ENCODE measurements at regions not wholly inside any gene's neighbourhood (a gene's known extent, or its start where the extent isn't known, plus 50 kb on each side); places are given as distances from the start of the nearest gene placed in this dataset.

- Histone ChIP-seq H3K36me3 (ENCODE audit: insufficient read depth, low read length) (no peaks in the 10 kb centered on the region), H3K27ac (ENCODE audit: low read length) (no peak overlapping the region), H3K9me2 (replicated peaks; ENCODE audit: insufficient read depth, low read length) (no peaks in the 10 kb centered on the region), H3K4me2 (ENCODE audit: low read depth, low read length, poor library complexity, severe bottlenecking) (no peak overlapping the region), H3K79me2 (ENCODE audit: low read length) (no peaks in the 10 kb centered on the region), H2AFZ (ENCODE audit: low read length) (no peak overlapping the region), H3K27me3 (ENCODE audit: low read length) (no peaks in the 10 kb centered on the region), H3K4me3 (ENCODE audit: low read length) (no peak overlapping the region), H4K20me1 (ENCODE audit: insufficient read depth, low read depth, low read length) (no peaks in the 10 kb centered on the region), H3K4me1 (ENCODE audit: low read length) (no peaks in the 10 kb centered on the region), H3K9me3 (ENCODE audit: low read length) (peaks cover 29% of the 10 kb centered on the region), H3K9ac (ENCODE audit: low read length) (no peak overlapping the region)
- no peak for DNase-seq
Observed at GRCh38 chr15:96771035-96771434, 440.5 kb downstream of the NR2F2 start.

GRCh38 chr15:96774216-96774615 lies 443.7 kb downstream of the NR2F2 start:
- Histone ChIP-seq H2AFZ (ENCODE audit: low read length) (no peak overlapping the region), H3K27me3 (ENCODE audit: low read length) (no peaks in the 10 kb centered on the region), H3K9me2 (replicated peaks; ENCODE audit: insufficient read depth, low read length) (no peaks in the 10 kb centered on the region), H4K20me1 (ENCODE audit: insufficient read depth, low read depth, low read length) (no peaks in the 10 kb centered on the region), H3K9me3 (ENCODE audit: low read length) (peaks cover 24% of the 10 kb centered on the region), H3K4me3 (ENCODE audit: low read length) (no peak overlapping the region), H3K4me2 (ENCODE audit: low read depth, low read length, poor library complexity, severe bottlenecking) (no peak overlapping the region), H3K27ac (ENCODE audit: low read length) (no peak overlapping the region), H3K79me2 (ENCODE audit: low read length) (no peaks in the 10 kb centered on the region), H3K9ac (ENCODE audit: low read length) (no peak overlapping the region), H3K36me3 (ENCODE audit: insufficient read depth, low read length) (no peaks in the 10 kb centered on the region), H3K4me1 (ENCODE audit: low read length) (no peaks in the 10 kb centered on the region)
- no peak for DNase-seq

DNA sequence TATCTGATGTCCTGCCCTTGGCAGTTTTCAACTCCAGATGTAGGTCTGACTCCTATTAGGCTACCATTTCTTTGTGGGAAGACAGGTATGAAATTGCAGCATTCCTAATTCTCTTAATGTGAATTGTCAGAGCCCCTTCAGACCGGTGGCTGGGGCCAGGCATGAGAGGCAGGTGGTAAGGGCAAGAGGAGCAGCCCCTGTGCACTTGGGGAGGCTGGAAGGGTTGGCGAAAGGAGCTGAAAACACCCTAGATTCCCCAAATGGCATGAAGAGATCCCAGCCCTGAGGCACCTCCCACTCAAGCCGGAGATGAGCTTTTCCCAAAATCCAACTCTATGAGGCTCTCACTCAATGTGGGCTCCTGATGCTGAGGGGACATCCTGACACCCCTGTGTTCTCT lies 453.2 kb downstream of the NR2F2 start:
- no peaks in the 10 kb centered on the region; the same call in 1 of the 2 replicates for H3K36me3 ChIP-seq (ENCODE audit: insufficient read depth, low read length)
- no peaks in the 10 kb centered on the region for H3K4me1 ChIP-seq (ENCODE audit: low read length)
- H3K79me2 ChIP-seq (ENCODE audit: low read length) = no peaks in the 10 kb centered on the region
- DNase-seq = no peak
- no peak overlapping the region for H3K9ac ChIP-seq (ENCODE audit: low read length)
- no peaks in the 10 kb centered on the region for H3K9me2 ChIP-seq (replicated peaks; ENCODE audit: insufficient read depth, low read length)
- H3K9me3 ChIP-seq (ENCODE audit: low read length) = peaks cover 31% of the 10 kb centered on the region
- no peak overlapping the region for H3K27ac ChIP-seq (ENCODE audit: low read length)
- H3K27me3 ChIP-seq (ENCODE audit: low read length) = no peaks in the 10 kb centered on the region
- H2AFZ ChIP-seq (ENCODE audit: low read length) = no peak overlapping the region
- H3K4me2 ChIP-seq (ENCODE audit: low read depth, low read length, poor library complexity, severe bottlenecking) = no peak overlapping the region
- H4K20me1 ChIP-seq (ENCODE audit: insufficient read depth, low read depth, low read length) = no peaks in the 10 kb centered on the region
- H3K4me3 ChIP-seq (ENCODE audit: low read length) = no peak overlapping the region

GRCh38 chr15:96790004-96790403 lies 459.5 kb downstream of the NR2F2 start:
- Histone ChIP-seq H3K4me3 (ENCODE audit: low read length) (no peak overlapping the region), H3K9me2 (replicated peaks; ENCODE audit: insufficient read depth, low read length) (no peaks in the 10 kb centered on the region), H3K9me3 (ENCODE audit: low read length) (peaks cover 33% of the 10 kb centered on the region), H4K20me1 (ENCODE audit: insufficient read depth, low read depth, low read length) (no peaks in the 10 kb centered on the region), H3K27me3 (ENCODE audit: low read length) (no peaks in the 10 kb centered on the region), H3K27ac (ENCODE audit: low read length) (no peak overlapping the region), H3K36me3 (ENCODE audit: insufficient read depth, low read length) (no peaks in the 10 kb centered on the region), H3K79me2 (ENCODE audit: low read length) (no peaks in the 10 kb centered on the region), H3K4me1 (ENCODE audit: low read length) (no peaks in the 10 kb centered on the region), H3K4me2 (ENCODE audit: low read depth, low read length, poor library complexity, severe bottlenecking) (no peak overlapping the region), H2AFZ (ENCODE audit: low read length) (no peak overlapping the region), H3K9ac (ENCODE audit: low read length) (no peak overlapping the region)
- DNase-seq = no peak

GRCh38 chr15:96792216-96792615 lies 461.7 kb downstream of the NR2F2 start:
- Histone ChIP-seq H3K27ac (ENCODE audit: low read length) (no peak overlapping the region), H3K9ac (ENCODE audit: low read length) (no peak overlapping the region), H4K20me1 (ENCODE audit: insufficient read depth, low read depth, low read length) (no peaks in the 10 kb centered on the region), H3K36me3 (ENCODE audit: insufficient read depth, low read length) (no peaks in the 10 kb centered on the region), H3K79me2 (ENCODE audit: low read length) (no peaks in the 10 kb centered on the region), H3K9me2 (replicated peaks; ENCODE audit: insufficient read depth, low read length) (no peaks in the 10 kb centered on the region), H3K9me3 (ENCODE audit: low read length) (peaks cover 22% of the 10 kb centered on the region), H3K27me3 (ENCODE audit: low read length) (no peaks in the 10 kb centered on the region), H3K4me3 (ENCODE audit: low read length) (no peak overlapping the region), H3K4me2 (ENCODE audit: low read depth, low read length, poor library complexity, severe bottlenecking) (no peak overlapping the region), H3K4me1 (ENCODE audit: low read length) (no peaks in the 10 kb centered on the region), H2AFZ (ENCODE audit: low read length) (no peak overlapping the region)
- DNase-seq = no peak

GRCh38 chr15:96796841-96797240 lies 466.3 kb downstream of the NR2F2 start:
- peaks cover 23% of the 10 kb centered on the region for H3K9me3 ChIP-seq (ENCODE audit: low read length)
- DNase-seq = no peak
- no peaks in the 10 kb centered on the region for H3K4me1 ChIP-seq (ENCODE audit: low read length)
- no peaks in the 10 kb centered on the region for H3K9me2 ChIP-seq (replicated peaks; ENCODE audit: insufficient read depth, low read length)
- H3K27me3 ChIP-seq (ENCODE audit: low read length) = no peaks in the 10 kb centered on the region
- no peak overlapping the region for H3K9ac ChIP-seq (ENCODE audit: low read length)
- no peaks in the 10 kb centered on the region for H3K79me2 ChIP-seq (ENCODE audit: low read length)
- no peaks in the 10 kb centered on the region for H3K36me3 ChIP-seq (ENCODE audit: insufficient read depth, low read length)
- H3K4me3 ChIP-seq (ENCODE audit: low read length) = no peak overlapping the region
- H2AFZ ChIP-seq (ENCODE audit: low read length) = no peak overlapping the region
- H3K4me2 ChIP-seq (ENCODE audit: low read depth, low read length, poor library complexity, severe bottlenecking) = no peak overlapping the region
- H3K27ac ChIP-seq (ENCODE audit: low read length) = no peak overlapping the region
- no peaks in the 10 kb centered on the region for H4K20me1 ChIP-seq (ENCODE audit: insufficient read depth, low read depth, low read length)

DNA sequence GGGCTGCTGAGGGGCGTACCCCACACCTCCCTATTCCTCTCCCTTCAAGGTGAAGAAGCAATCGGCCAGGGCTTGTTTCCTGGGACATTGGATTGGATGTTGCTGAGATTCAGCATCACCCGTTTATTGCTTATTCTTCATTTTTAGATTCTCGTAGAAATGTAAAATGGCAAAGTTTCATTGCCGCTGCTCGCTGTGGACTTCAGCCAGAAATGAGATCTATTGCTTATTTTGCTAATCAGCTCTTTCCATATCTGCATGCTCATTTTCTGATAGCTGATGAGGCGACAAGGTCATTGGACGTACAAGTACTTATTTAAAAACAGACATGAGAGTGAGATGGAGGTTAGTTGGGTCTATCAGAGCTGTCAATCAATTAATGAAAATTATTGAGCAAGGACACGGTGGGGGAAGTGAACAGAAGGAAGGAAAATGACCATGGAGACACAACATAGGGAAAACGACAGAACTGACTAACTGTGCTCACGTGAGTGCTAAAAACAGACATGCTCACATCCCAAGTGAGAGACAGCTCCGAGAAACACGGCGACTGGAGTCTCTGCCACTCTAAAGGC lies 471.2 kb downstream of the NR2F2 start:
- Histone ChIP-seq H3K36me3 (ENCODE audit: insufficient read depth, low read length) (no peaks in the 10 kb centered on the region), H3K9ac (ENCODE audit: low read length) (no peak overlapping the region), H3K4me1 (ENCODE audit: low read length) (no peaks in the 10 kb centered on the region), H4K20me1 (ENCODE audit: insufficient read depth, low read depth, low read length) (no peaks in the 10 kb centered on the region), H3K9me3 (ENCODE audit: low read length) (peaks cover 30% of the 10 kb centered on the region), H3K27ac (ENCODE audit: low read length) (no peak overlapping the region), H2AFZ (ENCODE audit: low read length) (no peak overlapping the region), H3K79me2 (ENCODE audit: low read length) (no peaks in the 10 kb centered on the region), H3K4me2 (ENCODE audit: low read depth, low read length, poor library complexity, severe bottlenecking) (no peak overlapping the region), H3K4me3 (ENCODE audit: low read length) (no peak overlapping the region), H3K27me3 (ENCODE audit: low read length) (no peaks in the 10 kb centered on the region), H3K9me2 (replicated peaks; ENCODE audit: insufficient read depth, low read length) (no peaks in the 10 kb centered on the region)
- no peak for DNase-seq

- H3K4me2 ChIP-seq (ENCODE audit: low read depth, low read length, poor library complexity, severe bottlenecking) = no peak overlapping the region
- no peak overlapping the region for H3K4me3 ChIP-seq (ENCODE audit: low read length)
- no peaks in the 10 kb centered on the region for H3K4me1 ChIP-seq (ENCODE audit: low read length)
- H3K27me3 ChIP-seq (ENCODE audit: low read length) = no peaks in the 10 kb centered on the region
- no peak for DNase-seq
- no peak overlapping the region for H3K27ac ChIP-seq (ENCODE audit: low read length)
- no peak overlapping the region for H3K9ac ChIP-seq (ENCODE audit: low read length)
- no peaks in the 10 kb centered on the region for H3K79me2 ChIP-seq (ENCODE audit: low read length)
- peaks cover 30% of the 10 kb centered on the region for H3K9me3 ChIP-seq (ENCODE audit: low read length)
- H4K20me1 ChIP-seq (ENCODE audit: insufficient read depth, low read depth, low read length) = no peaks in the 10 kb centered on the region
- no peak overlapping the region for H2AFZ ChIP-seq (ENCODE audit: low read length)
- H3K36me3 ChIP-seq (ENCODE audit: insufficient read depth, low read length) = no peaks in the 10 kb centered on the region
- no peaks in the 10 kb centered on the region for H3K9me2 ChIP-seq (replicated peaks; ENCODE audit: insufficient read depth, low read length)
Observed at GRCh38 chr15:96802611-96803255, 472.2 kb downstream of the NR2F2 start.

Data from Karpas-422 (cell line).